ENCODE measurements at regions not wholly inside any gene's neighbourhood (a gene's known extent, or its start where the extent isn't known, plus 50 kb on each side); places are given as distances from the start of the nearest gene placed in this dataset.

DNA sequence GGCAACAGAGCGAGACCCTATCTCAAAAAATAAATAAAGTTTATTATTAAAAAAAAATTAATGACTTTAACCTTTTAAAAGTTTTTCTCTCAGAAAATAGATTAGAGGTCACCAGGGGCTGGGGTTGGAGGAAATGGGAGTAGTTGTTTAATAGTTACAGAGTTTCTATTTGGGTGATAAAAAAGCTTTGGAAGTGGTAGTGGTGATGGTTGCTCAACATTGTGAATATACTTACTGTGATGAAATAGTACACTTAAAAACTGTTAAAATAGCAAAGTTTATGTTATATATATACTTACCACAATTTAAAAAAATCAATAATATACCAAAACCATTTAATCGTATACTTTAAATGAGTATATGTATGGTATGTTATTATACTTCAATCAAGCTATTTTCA is 59.6 kb downstream of the ARL6IP4 start:
- Histone ChIP-seq H4K5ac (ENCODE audit: insufficient read length, low read depth, low read length) (no peak overlapping the region), H3K9ac (replicated peaks in 1 of 4; ENCODE audit: extremely low read depth in 1 of 4, low read depth in 3 of 4, low read length in 3 of 4) (no peak overlapping the region), H3K4me2 (ENCODE audit: insufficient read depth in 1 of 2, low read depth in 2 of 2, low read length in 2 of 2) (no peak overlapping the region), H3K27ac (ENCODE audit: low read depth, low read length) (no peak overlapping the region), H4K20me1 (replicated peaks in 1 of 2; ENCODE audit: control insufficient read depth in 1 of 2, insufficient read depth in 2 of 2, low read length in 2 of 2) (no peaks in the 10 kb centered on the region), H3K79me1 (ENCODE audit: low read depth, low read length) (no peaks in the 10 kb centered on the region), H3K27me3 (replicated peaks in 1 of 4; ENCODE audit: control insufficient read depth in 3 of 4, extremely low read depth in 1 of 4, insufficient read depth in 3 of 4, low read length in 3 of 4) (no peaks in the 10 kb centered on the region; a peak in 1 of 7 replicates), H2BK5ac (ENCODE audit: low read depth, low read length) (no peak overlapping the region), H2BK12ac (ENCODE audit: low read depth, low read length) (no peak overlapping the region), H2BK20ac (ENCODE audit: low read length) (no peak overlapping the region), H4K91ac (replicated peaks; ENCODE audit: insufficient read length, low read length) (no peak overlapping the region), H3K14ac (ENCODE audit: insufficient read length) (no peak overlapping the region), H2BK120ac (replicated peaks; ENCODE audit: low read depth, low read length) (no peak overlapping the region), H3K4ac (replicated peaks; ENCODE audit: insufficient read length, low read depth, low read length) (no peak overlapping the region), H3K4me1 (replicated peaks in 1 of 4; ENCODE audit: control insufficient read depth in 3 of 4, insufficient read depth in 4 of 4, low read length in 3 of 4) (no peaks in the 10 kb centered on the region; a peak in 1 of 7 replicates), H3K18ac (ENCODE audit: extremely low read depth, low read length) (no peak overlapping the region), H4K8ac (ENCODE audit: extremely low read depth, insufficient read depth, low read length) (no peak overlapping the region), H3K4me3 (ENCODE audit: extremely low read depth in 1 of 4, insufficient read depth in 2 of 4, low read depth in 3 of 4, low read length in 4 of 4) (no peak overlapping the region), H2AFZ (ENCODE audit: low read length) (no peak overlapping the region), H2AK5ac (ENCODE audit: low read depth, low read length) (no peak overlapping the region), H3K36me3 (ENCODE audit: control insufficient read depth in 2 of 4, insufficient read depth in 4 of 4, low read length in 3 of 4) (no peaks in the 10 kb centered on the region), H3K23ac (ENCODE audit: insufficient read length) (no peak overlapping the region), H3K79me2 (ENCODE audit: control insufficient read depth in 1 of 2, insufficient read depth in 2 of 2, low read length in 2 of 2) (no peaks in the 10 kb centered on the region), H3K56ac (replicated peaks; ENCODE audit: insufficient read length, low read depth, low read length) (no peak overlapping the region), H3K9me3 (ENCODE audit: insufficient read depth in 2 of 2, low read depth in 1 of 2, low read length in 1 of 2) (no peaks in the 10 kb centered on the region), H2BK15ac (ENCODE audit: low read length) (no peak overlapping the region), H3K23me2 (ENCODE audit: low read depth, low read length) (no peaks in the 10 kb centered on the region)
- 87% methylated on average over 2 of the region's 2 CpGs; no CpG with 5 or more reads in 1 of the 2 experiments for WGBS, 2 experiments (ENCODE audit: extremely low coverage in 1 of 2, insufficient coverage in 1 of 2, insufficient read length in 1 of 2, insufficient replicate concordance in 2 of 2, low coverage in 1 of 2, low lambda C conversion rate in 2 of 2, missing lambda C conversion rate in 1 of 2)
- POLR2A ChIA-PET (ENCODE audit: partially characterized antibody), result no interaction called here
- DNase-seq (ENCODE audit: low read depth in 1 of 2, low spot score in 2 of 2), result no peak
- CTCF ChIA-PET (ENCODE audit: partially characterized antibody), result no interaction called here
- no peak for FAIRE-seq
- TF ChIP-seq YY1 (IDR thresholded peaks at IDR 0.05; ENCODE audit: low read depth, low read length) (no peak), GTF2F1 (IDR thresholded peaks at IDR 0.05; ENCODE audit: borderline replicate concordance, low read depth, low read length) (no peak), TCF12 (IDR thresholded peaks at IDR 0.05; ENCODE audit: low read depth, low read length) (no peak)
